Gastrocnemius medialis (tissue), 4 donors: ENCODE measurements at regions not wholly inside any gene's neighbourhood (a gene's known extent, or its start where the extent isn't known, plus 50 kb on each side); places are given as distances from the start of the nearest gene placed in this dataset.

Experiments
- ATAC-seq, 2 donors: fragments of 150-250 bp; one replicate each; pipeline ENCODE4 v1.9.1; 2016
- DNase-seq, 2 donors: peaks; one replicate each; pipeline ENCODE4 v3.0.0-alpha.2; 2019
- H3K27ac ChIP-seq, 4 donors: fragments of 200-600 bp; sonication (generic); 1 replicate in 1 of 4; 2 replicates in 3 of 4; pipeline ENCODE4 v1.5.1; 2016 to 2018; ENCODE audit warnings: mild to moderate bottlenecking in 2 of 4, moderate library complexity in 1 of 4
- H3K27me3 ChIP-seq, 3 donors: fragments of 200-600 bp; sonication (generic) in 2 of 3; 1 replicate in 1 of 3; 2 replicates in 2 of 3; pipeline versions ENCODE4 v1.5.1 to v1.6.0; 2016 to 2019; ENCODE audit warnings: mild to moderate bottlenecking in 1 of 3, moderate library complexity in 1 of 3
- H3K36me3 ChIP-seq, 2 donors: fragments of 200-600 bp; sonication (generic) in 1 of 2; one replicate each; pipeline ENCODE4 v1.5.1; 2017 to 2018
- H3K4me1 ChIP-seq, 2 donors: fragments of 200-600 bp; sonication (generic) in 1 of 2; one replicate each; pipeline ENCODE4 v1.5.1; 2016 to 2017; ENCODE audit warnings: mild to moderate bottlenecking in 2 of 2
- H3K4me3 ChIP-seq, 4 donors: fragments of 200-600 bp; sonication (generic) in 3 of 4; 1 replicate in 1 of 4; 2 replicates in 3 of 4; pipeline ENCODE4 v1.5.1; 2016 to 2019; ENCODE audit warnings: mild to moderate bottlenecking in 2 of 4
- H3K9me3 ChIP-seq, 3 donors: fragments of 200-600 bp; sonication (generic) in 2 of 3; 1 replicate in 1 of 3; 2 replicates in 2 of 3; pipeline ENCODE4 v1.5.1; 2016 to 2019
- POLR2A ChIP-seq, 2 donors: fragments of 450-650 bp; IDR thresholded peaks; one replicate each; pipeline ENCODE4 v1.6.1; 2017; ENCODE audit warnings: antibody characterized with exemption in 2 of 2, mild to moderate bottlenecking in 2 of 2, moderate library complexity in 2 of 2
- in situ Hi-C, 4 donors: fragments of 200-750 bp; cut with MboI; loops; one replicate each; pipeline versions ENCODE4 v1.15.0 to v1.8.0; 2017; ENCODE audit warnings: low sequenced_read_pairs in 4 of 4
- intact Hi-C: fragments of 100-400 bp; cut with DNase I; formaldehyde crosslinking; loops from one replicate; pipeline ENCODE4 v1.15.1; 2023; ENCODE audit warnings: low total_unique reads
- TF ChIP-seq, protein P1 (sequence below), 5 experiments: fragments of 450-650 bp in 3 of 5; fragments of 200-600 bp in 2 of 5; sonication (generic) in 2 of 5; IDR thresholded peaks in 4 of 5; conservative IDR thresholded peaks in 1 of 5; 1 replicate in 4 of 5; 2 replicates in 1 of 5; pipeline ENCODE4 v1.5.1; 2016 to 2019; ENCODE audit warnings: antibody characterized with exemption in 5 of 5, mild to moderate bottlenecking in 3 of 5, moderate library complexity in 3 of 5

DNA sequence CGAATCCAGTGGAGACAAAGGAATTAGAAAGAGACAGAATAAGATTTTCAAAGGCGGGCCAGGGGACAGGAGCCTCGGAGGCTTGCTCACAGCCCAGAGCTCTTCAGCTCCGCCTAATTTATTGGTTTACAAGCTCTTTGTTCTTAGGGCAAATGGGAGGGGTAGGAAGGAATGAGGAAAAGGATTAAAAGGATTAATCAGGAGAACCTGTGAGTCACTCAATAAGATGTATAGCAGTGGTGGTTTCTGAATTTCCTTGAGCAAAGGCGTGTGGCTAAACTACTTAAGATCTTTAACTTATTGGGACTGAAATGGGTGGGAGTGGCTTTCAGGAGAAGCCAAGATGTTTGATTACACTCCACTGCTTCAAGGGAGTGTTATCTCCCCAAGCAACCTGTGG lies 456.0 kb upstream of the SPANXN1 start:
- DNase-seq (no peak), ATAC-seq (no peak)
- Histone ChIP-seq H3K4me1 (no peaks in the 10 kb centered on the region), H3K36me3 (no peaks in the 10 kb centered on the region), H3K27ac (no peak overlapping the region), H3K9me3 (peaks cover 0 to 7% (median 0%) of the 10 kb centered on the region in 3 donors), H3K4me3 (no peak overlapping the region), H3K27me3 (no peaks in the 10 kb centered on the region)
- intact Hi-C loops (no loop called here), in situ Hi-C loops (no loop called here)
- TF ChIP-seq, protein P1, sequence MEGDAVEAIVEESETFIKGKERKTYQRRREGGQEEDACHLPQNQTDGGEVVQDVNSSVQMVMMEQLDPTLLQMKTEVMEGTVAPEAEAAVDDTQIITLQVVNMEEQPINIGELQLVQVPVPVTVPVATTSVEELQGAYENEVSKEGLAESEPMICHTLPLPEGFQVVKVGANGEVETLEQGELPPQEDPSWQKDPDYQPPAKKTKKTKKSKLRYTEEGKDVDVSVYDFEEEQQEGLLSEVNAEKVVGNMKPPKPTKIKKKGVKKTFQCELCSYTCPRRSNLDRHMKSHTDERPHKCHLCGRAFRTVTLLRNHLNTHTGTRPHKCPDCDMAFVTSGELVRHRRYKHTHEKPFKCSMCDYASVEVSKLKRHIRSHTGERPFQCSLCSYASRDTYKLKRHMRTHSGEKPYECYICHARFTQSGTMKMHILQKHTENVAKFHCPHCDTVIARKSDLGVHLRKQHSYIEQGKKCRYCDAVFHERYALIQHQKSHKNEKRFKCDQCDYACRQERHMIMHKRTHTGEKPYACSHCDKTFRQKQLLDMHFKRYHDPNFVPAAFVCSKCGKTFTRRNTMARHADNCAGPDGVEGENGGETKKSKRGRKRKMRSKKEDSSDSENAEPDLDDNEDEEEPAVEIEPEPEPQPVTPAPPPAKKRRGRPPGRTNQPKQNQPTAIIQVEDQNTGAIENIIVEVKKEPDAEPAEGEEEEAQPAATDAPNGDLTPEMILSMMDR (IDR thresholded peaks at IDR 0.05 in 4 of 5, conservative IDR thresholded peaks at IDR 0.05 in 1 of 5) = no peak
- TF ChIP-seq POLR2A (IDR thresholded peaks at IDR 0.05) = no peak

GRCh38 chrX:144798972-144799371 lies 448.3 kb upstream of the SPANXN1 start:
- no peak overlapping the region for H3K27ac ChIP-seq
- H3K4me1 ChIP-seq = no peaks in the 10 kb centered on the region
- no peaks in the 10 kb centered on the region for H3K9me3 ChIP-seq
- intact Hi-C loops = no loop called here
- DNase-seq (no peak), ATAC-seq (no peak)
- H3K36me3 ChIP-seq = no peaks in the 10 kb centered on the region
- in situ Hi-C loops = no loop called here
- TF ChIP-seq, protein P1 (IDR thresholded peaks at IDR 0.05 in 4 of 5, conservative IDR thresholded peaks at IDR 0.05 in 1 of 5) = no peak
- TF ChIP-seq POLR2A (IDR thresholded peaks at IDR 0.05) = no peak
- H3K27me3 ChIP-seq = no peaks in the 10 kb centered on the region
- no peak overlapping the region for H3K4me3 ChIP-seq

DNA sequence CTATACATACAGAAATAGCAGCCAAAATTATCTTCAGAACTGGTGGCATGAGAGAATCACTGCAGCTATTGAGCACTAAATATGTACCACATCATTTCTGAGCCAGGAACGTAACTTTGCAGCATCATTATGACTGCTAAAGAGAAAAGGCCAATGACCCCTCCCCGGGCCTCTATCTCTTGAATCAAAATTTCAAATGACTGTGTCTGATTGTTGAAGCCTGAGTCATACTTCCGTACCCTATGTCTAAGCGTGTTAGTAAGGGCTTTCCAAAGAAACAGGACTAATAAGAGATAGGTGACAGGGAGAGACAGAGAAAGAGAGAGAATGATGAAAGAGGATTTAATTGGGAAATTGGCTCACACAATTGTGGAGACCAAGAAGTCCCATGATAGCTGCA lies 445.5 kb upstream of the SPANXN1 start:
- Histone ChIP-seq H3K4me1 (no peaks in the 10 kb centered on the region), H3K27ac (no peak overlapping the region), H3K36me3 (no peaks in the 10 kb centered on the region), H3K9me3 (no peaks in the 10 kb centered on the region), H3K27me3 (no peaks in the 10 kb centered on the region), H3K4me3 (no peak overlapping the region)
- in situ Hi-C loops = loop anchor here in 1 of 4 donors (25.0 kb wide), 1 partner anchor 89 kb away; no protein-coding TSS in a partner anchor
- intact Hi-C loops = no loop called here
- no peak for DNase-seq
- no peak for ATAC-seq
- TF ChIP-seq POLR2A (IDR thresholded peaks at IDR 0.05) = no peak
- TF ChIP-seq, protein P1 (IDR thresholded peaks at IDR 0.05 in 4 of 5, conservative IDR thresholded peaks at IDR 0.05 in 1 of 5) = no peak

DNA sequence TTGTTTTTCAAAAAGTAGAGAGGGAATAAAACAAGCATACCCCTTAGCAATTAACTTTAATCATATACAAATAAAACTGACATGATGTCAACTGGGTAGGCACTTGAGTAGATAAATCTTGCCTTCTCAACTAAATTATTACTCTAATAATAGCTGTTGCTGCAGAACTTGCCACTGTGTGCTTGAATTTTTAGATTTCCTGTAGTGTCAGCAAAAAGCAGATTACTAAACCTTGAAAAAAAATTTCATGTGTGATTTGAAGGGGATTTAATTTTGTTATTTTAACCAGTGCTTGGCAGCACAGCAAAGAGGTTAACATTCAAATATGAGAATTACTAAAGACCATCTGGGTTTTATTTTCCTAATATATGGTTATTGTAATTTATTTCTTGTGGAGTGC lies 438.3 kb upstream of the SPANXN1 start:
- TF ChIP-seq, protein P1 (IDR thresholded peaks at IDR 0.05 in 4 of 5, conservative IDR thresholded peaks at IDR 0.05 in 1 of 5) = no peak
- TF ChIP-seq POLR2A (IDR thresholded peaks at IDR 0.05) = no peak
- H3K9me3 ChIP-seq = no peaks in the 10 kb centered on the region
- no peak for DNase-seq
- H3K4me1 ChIP-seq = no peaks in the 10 kb centered on the region
- no peak overlapping the region for H3K27ac ChIP-seq
- H3K36me3 ChIP-seq = no peaks in the 10 kb centered on the region
- in situ Hi-C loops (loop anchor here in 1 of 4 donors (25.0 kb wide), 1 partner anchor 97 kb away; no protein-coding TSS in a partner anchor), intact Hi-C loops (no loop called here)
- ATAC-seq = no peak
- H3K27me3 ChIP-seq = no peaks in the 10 kb centered on the region
- no peak overlapping the region for H3K4me3 ChIP-seq

GRCh38 chrX:144810539-144810938 lies 436.8 kb upstream of the SPANXN1 start:
- H3K9me3 ChIP-seq = no peaks in the 10 kb centered on the region
- DNase-seq = no peak
- H3K27me3 ChIP-seq = no peaks in the 10 kb centered on the region
- TF ChIP-seq, protein P1 (IDR thresholded peaks at IDR 0.05 in 4 of 5, conservative IDR thresholded peaks at IDR 0.05 in 1 of 5) = no peak
- TF ChIP-seq POLR2A (IDR thresholded peaks at IDR 0.05) = no peak
- no peak for ATAC-seq
- intact Hi-C loops = no loop called here
- H3K4me3 ChIP-seq = no peak overlapping the region
- no peaks in the 10 kb centered on the region for H3K4me1 ChIP-seq
- no peaks in the 10 kb centered on the region for H3K36me3 ChIP-seq
- in situ Hi-C loops = loop anchor here in 1 of 4 donors (25.0 kb wide), 1 partner anchor 98 kb away; no protein-coding TSS in a partner anchor
- H3K27ac ChIP-seq = no peak overlapping the region
